OCI-LY3 (cell line): ENCODE measurements at regions not wholly inside any gene's neighbourhood (a gene's known extent, or its start where the extent isn't known, plus 50 kb on each side); places are given as distances from the start of the nearest gene placed in this dataset.

Source experiments
- H2AFZ ChIP-seq: fragments of 200-600, 300-600 bp; shearing (Covaris generic); 2 replicates; pipeline ENCODE4 v1.6.0; 2014; ENCODE audit warnings: antibody characterized with exemption, low read depth, low read length
- H3K27ac ChIP-seq: fragments of 200-600, 300-600 bp; sonication (generic); 2 replicates; pipeline ENCODE4 v1.5.1; 2014; ENCODE audit warnings: mild to moderate bottlenecking, low read length, moderate library complexity, mixed read lengths
- H3K27me3 ChIP-seq: fragments of 200-600, 300-600 bp; sonication (generic); 2 replicates; pipeline ENCODE4 v1.6.1; 2014; ENCODE audit warnings: low read depth, low read length, mixed read lengths
- H3K36me3 ChIP-seq: fragments of 200-600, 300-600 bp; sonication (generic); replicated peaks from 2 replicates; pipeline ENCODE3; 2014; ENCODE audit warnings: low read depth, low read length, mixed read lengths
- H3K4me1 ChIP-seq: fragments of 300-600, 200-600 bp; sonication (generic); 2 replicates; pipeline ENCODE4 v1.6.1; 2014; ENCODE audit warnings: low read length, mixed read lengths
- H3K4me2 ChIP-seq: fragments of 200-600, 300-600 bp; sonication (generic); 2 replicates; pipeline ENCODE4 v1.6.1; 2014; ENCODE audit warnings: low read length, mixed read lengths
- H3K4me3 ChIP-seq: fragments of 300-600, 200-600 bp; sonication (generic); 2 replicates; pipeline ENCODE4 v1.5.1; 2014; ENCODE audit warnings: antibody characterized with exemption, mild to moderate bottlenecking, low read length, moderate library complexity
- H3K79me2 ChIP-seq: fragments of 300-600, 200-600 bp; shearing (Covaris generic); 2 replicates; pipeline ENCODE4 v1.6.1; 2014; ENCODE audit warnings: mild to moderate bottlenecking, low read length, mixed read lengths
- H3K9ac ChIP-seq: fragments of 300-600, 200-600 bp; shearing (Covaris generic); 2 replicates; pipeline ENCODE4 v1.6.0; 2014; ENCODE audit warnings: mild to moderate bottlenecking, low read length, moderate library complexity
- H3K9me3 ChIP-seq: fragments of 200-600, 300-600 bp; shearing (Covaris generic); 2 replicates; pipeline ENCODE4 v1.6.1; 2014; ENCODE audit warnings: low read length, mixed read lengths; ENCODE audit not compliant: insufficient read depth
- H4K20me1 ChIP-seq: fragments of 200-600, 300-600 bp; sonication (generic); 2 replicates; pipeline ENCODE4 v1.6.1; 2016; ENCODE audit warnings: low read length, mixed read lengths; ENCODE audit not compliant: insufficient read depth
- CTCF ChIP-seq: fragments of 200-600, 300-600 bp; sonication (generic); IDR thresholded peaks from 2 replicates; pipeline ENCODE4 v1.5.1; 2014; ENCODE audit warnings: antibody characterized with exemption, low read length, low read depth
- EZH2phosphoT487 ChIP-seq: fragments of 200-600 bp; shearing (Covaris generic); IDR thresholded peaks from 2 replicates; pipeline ENCODE4 v1.6.1; 2018; ENCODE audit warnings: antibody characterized with exemption, mixed run types, low read depth

GRCh38 chr19:31146546-31147183 lies 202.6 kb downstream of the TSHZ3 start:
- Histone ChIP-seq H3K9me3 (no peaks in the 10 kb centered on the region), H3K27ac (no peak overlapping the region), H4K20me1 (no peaks in the 10 kb centered on the region), H3K4me2 (no peak overlapping the region), H3K36me3 (no peaks in the 10 kb centered on the region), H2AFZ (no peak overlapping the region), H3K27me3 (no peaks in the 10 kb centered on the region), H3K9ac (no peak overlapping the region), H3K79me2 (no peaks in the 10 kb centered on the region), H3K4me3 (no peak overlapping the region), H3K4me1 (no peaks in the 10 kb centered on the region)
- no peak for TF ChIP-seq CTCF
- no peak for TF ChIP-seq EZH2phosphoT487

GRCh38 chr19:31146015-31146414 lies 203.2 kb downstream of the TSHZ3 start:
- Histone ChIP-seq H3K79me2 (no peaks in the 10 kb centered on the region), H3K4me1 (no peaks in the 10 kb centered on the region), H2AFZ (no peak overlapping the region), H4K20me1 (no peaks in the 10 kb centered on the region), H3K36me3 (no peaks in the 10 kb centered on the region), H3K4me2 (no peak overlapping the region), H3K27me3 (no peaks in the 10 kb centered on the region), H3K9ac (no peak overlapping the region), H3K4me3 (no peak overlapping the region), H3K9me3 (no peaks in the 10 kb centered on the region), H3K27ac (no peak overlapping the region)
- TF ChIP-seq CTCF: no peak
- TF ChIP-seq EZH2phosphoT487: no peak

- Histone ChIP-seq H3K4me3 (no peak overlapping the region), H3K9me3 (no peaks in the 10 kb centered on the region), H3K79me2 (no peaks in the 10 kb centered on the region), H3K9ac (no peak overlapping the region), H3K36me3 (no peaks in the 10 kb centered on the region), H2AFZ (no peak overlapping the region), H3K4me2 (no peak overlapping the region), H4K20me1 (no peaks in the 10 kb centered on the region), H3K4me1 (no peaks in the 10 kb centered on the region), H3K27ac (no peak overlapping the region), H3K27me3 (no peaks in the 10 kb centered on the region)
- TF ChIP-seq EZH2phosphoT487: no peak
- no peak for TF ChIP-seq CTCF
Observed at GRCh38 chr19:31145007-31145406, 204.2 kb downstream of the TSHZ3 start.

- Histone ChIP-seq H3K27ac (no peak overlapping the region), H4K20me1 (no peaks in the 10 kb centered on the region), H2AFZ (no peak overlapping the region), H3K9ac (no peak overlapping the region), H3K79me2 (no peaks in the 10 kb centered on the region), H3K4me3 (no peak overlapping the region), H3K27me3 (no peaks in the 10 kb centered on the region), H3K4me2 (no peak overlapping the region), H3K4me1 (no peaks in the 10 kb centered on the region), H3K9me3 (no peaks in the 10 kb centered on the region), H3K36me3 (no peaks in the 10 kb centered on the region)
- TF ChIP-seq CTCF (no peak), EZH2phosphoT487 (no peak)
Observed at GRCh38 chr19:31144075-31144870, 205.0 kb downstream of the TSHZ3 start.
